Endodermal cell (in vitro differentiated cells): ENCODE measurements at regions not wholly inside any gene's neighbourhood (a gene's known extent, or its start where the extent isn't known, plus 50 kb on each side); places are given as distances from the start of the nearest gene placed in this dataset.

ENCODE experiments used
- DNase-seq: peaks from one replicate; pipeline ENCODE4 v3.0.0-alpha.2; 2017
- H3K27ac ChIP-seq: 2 replicates; pipeline ENCODE4 v1.5.1; 2013; ENCODE audit warnings: mild to moderate bottlenecking, low read depth, low read length, moderate library complexity
- H3K27me3 ChIP-seq: 2 replicates; pipeline ENCODE4 v1.6.1; 2013; ENCODE audit warnings: mild to moderate bottlenecking, low read length, moderate library complexity; ENCODE audit not compliant: insufficient read depth, control insufficient read depth, poor library complexity, severe bottlenecking
- H3K36me3 ChIP-seq: 2 replicates; pipeline ENCODE4 v1.7.0; 2013; ENCODE audit warnings: mild to moderate bottlenecking, low read length, moderate library complexity; ENCODE audit not compliant: control insufficient read depth, insufficient read depth
- H3K4me1 ChIP-seq: one replicate; pipeline ENCODE4 v1.7.0; 2013; ENCODE audit warnings: low read length; ENCODE audit not compliant: control insufficient read depth, insufficient read depth
- H3K4me3 ChIP-seq: 2 replicates; pipeline ENCODE4 v1.5.1; 2013; ENCODE audit warnings: mild to moderate bottlenecking, low read length, moderate library complexity
- H3K9ac ChIP-seq: 2 replicates; pipeline ENCODE4 v1.6.1; 2013; ENCODE audit warnings: mild to moderate bottlenecking, low read length, moderate library complexity; ENCODE audit not compliant: poor library complexity, severe bottlenecking; ENCODE audit errors: extremely low read depth
- H3K9me3 ChIP-seq: 2 replicates; pipeline ENCODE4 v1.6.1; 2013; ENCODE audit warnings: mild to moderate bottlenecking, low read length, moderate library complexity; ENCODE audit not compliant: control insufficient read depth
- H3K27ac Mint-ChIP-seq: 2 replicates; pipeline ENCODE4 v1.8.0; 2020; ENCODE audit warnings: mixed read lengths
- H3K27me3 Mint-ChIP-seq: 2 replicates; pipeline ENCODE4 v1.8.0; 2021; ENCODE audit warnings: mild to moderate bottlenecking, mixed read lengths; ENCODE audit not compliant: insufficient read depth
- H3K36me3 Mint-ChIP-seq: 2 replicates; pipeline ENCODE4 v1.8.0; 2020; ENCODE audit warnings: low read depth, mixed read lengths
- H3K4me1 Mint-ChIP-seq: 2 replicates; pipeline ENCODE4 v1.8.0; 2020; ENCODE audit warnings: mixed read lengths
- H3K4me3 Mint-ChIP-seq: 2 replicates; pipeline ENCODE4 v1.8.0; 2020; ENCODE audit warnings: mild to moderate bottlenecking, moderate library complexity, mixed read lengths
- H3K9me3 Mint-ChIP-seq: 2 replicates; pipeline ENCODE4 v1.8.0; 2020; ENCODE audit warnings: mild to moderate bottlenecking, mixed read lengths
- WGBS, 2 experiments: methylation state at CpG; one replicate each; pipeline versions ENCODE4 v1.1.5 to v1.1.7; 2013; ENCODE audit warnings: missing lambda C conversion rate in 2 of 2, mixed read lengths in 1 of 2; ENCODE audit not compliant: insufficient coverage in 1 of 2, insufficient read length in 1 of 2; 5-methylcytosine and 5-hydroxymethylcytosine counted together
- TF ChIP-seq, protein P1 (sequence below): fragments of 200-600 bp; sonication (generic); conservative IDR thresholded peaks from 2 replicates; pipeline ENCODE4 v1.5.0; 2021; ENCODE audit warnings: antibody characterized with exemption, mild to moderate bottlenecking

DNA sequence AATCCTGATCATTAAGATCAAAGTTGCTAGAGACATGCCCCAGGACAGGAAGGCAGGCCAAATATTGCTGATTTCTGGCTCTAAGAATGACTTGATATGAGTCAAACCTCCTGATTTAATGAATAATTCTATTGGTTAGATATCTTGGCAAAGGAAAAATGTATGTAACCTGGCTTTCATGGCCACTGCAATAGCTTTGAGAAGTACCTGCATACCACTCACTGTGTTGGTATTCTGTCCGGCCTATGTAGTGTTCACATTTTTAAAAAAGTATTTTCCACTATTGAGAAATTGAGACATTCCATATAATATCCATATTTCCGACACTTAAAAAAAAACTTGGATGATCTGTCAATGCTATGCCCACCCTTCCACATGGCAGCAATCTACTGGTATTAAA is 283.1 kb upstream of the SOX5 start:
- TF ChIP-seq, protein P1, sequence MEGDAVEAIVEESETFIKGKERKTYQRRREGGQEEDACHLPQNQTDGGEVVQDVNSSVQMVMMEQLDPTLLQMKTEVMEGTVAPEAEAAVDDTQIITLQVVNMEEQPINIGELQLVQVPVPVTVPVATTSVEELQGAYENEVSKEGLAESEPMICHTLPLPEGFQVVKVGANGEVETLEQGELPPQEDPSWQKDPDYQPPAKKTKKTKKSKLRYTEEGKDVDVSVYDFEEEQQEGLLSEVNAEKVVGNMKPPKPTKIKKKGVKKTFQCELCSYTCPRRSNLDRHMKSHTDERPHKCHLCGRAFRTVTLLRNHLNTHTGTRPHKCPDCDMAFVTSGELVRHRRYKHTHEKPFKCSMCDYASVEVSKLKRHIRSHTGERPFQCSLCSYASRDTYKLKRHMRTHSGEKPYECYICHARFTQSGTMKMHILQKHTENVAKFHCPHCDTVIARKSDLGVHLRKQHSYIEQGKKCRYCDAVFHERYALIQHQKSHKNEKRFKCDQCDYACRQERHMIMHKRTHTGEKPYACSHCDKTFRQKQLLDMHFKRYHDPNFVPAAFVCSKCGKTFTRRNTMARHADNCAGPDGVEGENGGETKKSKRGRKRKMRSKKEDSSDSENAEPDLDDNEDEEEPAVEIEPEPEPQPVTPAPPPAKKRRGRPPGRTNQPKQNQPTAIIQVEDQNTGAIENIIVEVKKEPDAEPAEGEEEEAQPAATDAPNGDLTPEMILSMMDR, result no peak

DNA sequence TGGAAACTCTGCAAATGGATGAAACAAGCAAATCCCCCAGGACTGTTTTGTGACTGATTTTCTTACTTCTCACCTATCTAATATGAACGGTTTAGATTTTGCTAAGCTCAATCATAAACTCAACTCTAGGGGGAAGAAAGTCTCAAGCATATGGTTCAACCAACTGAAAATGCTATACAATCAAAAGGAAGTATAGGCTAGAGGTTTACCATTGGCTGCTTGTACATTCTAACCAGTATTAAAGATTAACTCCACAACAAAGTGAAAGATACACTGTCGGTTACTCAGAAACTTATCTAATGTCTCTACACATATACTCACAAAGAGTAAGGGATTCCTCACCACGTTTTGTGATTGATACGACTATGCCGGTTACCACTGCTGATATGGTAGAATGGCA is 281.8 kb upstream of the SOX5 start:
- 80 to 98% methylated on average over 2 to 5 of the region's 5 CpGs for WGBS, 2 experiments
- no peaks in the 10 kb centered on the region for H3K36me3 Mint-ChIP-seq
- Histone ChIP-seq H3K27me3 (no peaks in the 10 kb centered on the region), H3K4me3 (no peak overlapping the region), H3K9ac (no peak overlapping the region), H3K9me3 (no peaks in the 10 kb centered on the region), H3K36me3 (no peaks in the 10 kb centered on the region), H3K27ac (no peak overlapping the region), H3K4me1 (peaks cover 16% of the 10 kb centered on the region)
- no peak overlapping the region for H3K27ac Mint-ChIP-seq
- H3K4me3 Mint-ChIP-seq, result no peak overlapping the region
- peaks cover 49% of the 10 kb centered on the region for H3K4me1 Mint-ChIP-seq
- H3K27me3 Mint-ChIP-seq, result no peaks in the 10 kb centered on the region
- peaks cover 3% of the 10 kb centered on the region for H3K9me3 Mint-ChIP-seq
- no peak for DNase-seq
- TF ChIP-seq, protein P1, result no peak

More for the DNA sequence above, 283.1 kb upstream of the SOX5 start:
- Histone ChIP-seq H3K4me3 (no peak overlapping the region), H3K4me1 (peaks cover 16% of the 10 kb centered on the region), H3K9ac (no peak overlapping the region), H3K36me3 (no peaks in the 10 kb centered on the region), H3K9me3 (no peaks in the 10 kb centered on the region), H3K27me3 (no peaks in the 10 kb centered on the region), H3K27ac (no peak overlapping the region)
- DNase-seq, result no peak
- Mint-ChIP-seq H3K4me3 (no peak overlapping the region), H3K27ac (no peak overlapping the region), H3K4me1 (peaks cover 45% of the 10 kb centered on the region), H3K27me3 (no peaks in the 10 kb centered on the region), H3K36me3 (no peaks in the 10 kb centered on the region), H3K9me3 (peaks cover 3% of the 10 kb centered on the region)
- WGBS, 2 experiments, result 95% methylated on average over 2 of the region's 2 CpGs; no CpG with 5 or more reads in 1 of the 2 experiments

DNA sequence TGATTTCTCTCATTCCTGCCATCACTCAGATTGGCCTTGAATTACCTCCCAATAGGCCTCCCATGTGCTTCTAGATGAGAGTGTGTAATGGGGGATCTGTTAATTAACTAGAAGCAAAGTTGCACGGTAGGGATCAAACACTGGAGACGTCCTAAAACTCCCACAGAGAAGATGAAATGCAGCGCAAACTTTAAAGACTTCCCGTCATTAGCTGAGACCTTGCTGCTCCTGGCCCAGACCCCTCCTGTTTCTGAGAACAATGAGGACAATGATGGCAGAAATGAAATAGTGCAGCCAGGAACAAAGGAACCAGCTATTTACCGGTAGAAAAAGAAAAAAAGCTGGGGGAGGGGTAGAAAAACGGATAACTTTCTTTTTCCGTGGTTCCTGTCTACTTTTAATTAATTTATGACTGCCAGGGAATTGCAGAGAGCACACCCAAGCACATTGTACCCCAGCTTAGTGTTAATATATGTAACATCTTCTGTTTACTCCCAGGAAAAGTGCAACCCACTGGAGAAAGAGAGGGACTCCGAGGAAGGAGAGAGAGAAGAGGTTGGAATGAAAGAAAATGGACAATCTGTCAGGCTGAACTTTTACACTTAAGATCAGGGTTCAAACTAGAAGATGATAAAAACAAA is 280.7 kb upstream of the SOX5 start:
- peak overlapping the region; percentile 26 for H3K4me3 ChIP-seq
- Mint-ChIP-seq H3K36me3 (no peaks in the 10 kb centered on the region), H3K27me3 (no peaks in the 10 kb centered on the region), H3K4me1 (peaks cover 49% of the 10 kb centered on the region), H3K9me3 (peaks cover 3% of the 10 kb centered on the region), H3K27ac (peak overlapping the region; percentile 78), H3K4me3 (peak overlapping the region; percentile 13)
- TF ChIP-seq, protein P1, result no peak
- DNase-seq, result peak; percentile 81
- WGBS, 2 experiments, result 5 to 16% methylated on average over 7 to 8 of the region's 8 CpGs
- peak overlapping the region; percentile 94 for H3K27ac ChIP-seq
- no peak overlapping the region for H3K9ac ChIP-seq
- H3K9me3 ChIP-seq, result no peaks in the 10 kb centered on the region
- peaks cover 16% of the 10 kb centered on the region for H3K4me1 ChIP-seq
- no peaks in the 10 kb centered on the region for H3K27me3 ChIP-seq
- H3K36me3 ChIP-seq, result no peaks in the 10 kb centered on the region
